NB4 (cell line): ENCODE measurements at regions not wholly inside any gene's neighbourhood (a gene's known extent, or its start where the extent isn't known, plus 50 kb on each side); places are given as distances from the start of the nearest gene placed in this dataset.
A peak's percentile ranks its signal among the peaks of the same experiment; 100 is the strongest.
"Not testable (repeated sequence)": the region's sequence is repeated elsewhere in the genome, so short reads cannot be mapped to it uniquely, and the experiment has no call there.

Source experiments
- DNase-seq: peaks from one replicate; pipeline ENCODE4 v3.0.0; 2010; ENCODE audit warnings: low read depth
- H3K4me3 ChIP-seq: one replicate; pipeline ENCODE4 v1.5.1; 2011; ENCODE audit warnings: mild to moderate bottlenecking, low read depth, low read length, moderate library complexity
- MYC ChIP-seq: IDR thresholded peaks from 2 replicates; pipeline ENCODE4 v1.6.1; 2011; ENCODE audit warnings: low read depth, low read length
- POLR2A ChIP-seq: IDR thresholded peaks from 2 replicates; pipeline ENCODE4 v1.6.1; 2011; ENCODE audit warnings: mild to moderate bottlenecking; ENCODE audit not compliant: insufficient read length; ENCODE audit errors: extremely low read depth
- TF ChIP-seq, protein P1 (sequence below): IDR thresholded peaks from 2 replicates; pipeline ENCODE4 v1.6.1; 2011; ENCODE audit warnings: low read depth, low read length
- TF ChIP-seq, protein P2 (sequence below): IDR thresholded peaks from one replicate; pipeline ENCODE4 v1.5.1; 2012; ENCODE audit warnings: low read depth, low read length

DNA sequence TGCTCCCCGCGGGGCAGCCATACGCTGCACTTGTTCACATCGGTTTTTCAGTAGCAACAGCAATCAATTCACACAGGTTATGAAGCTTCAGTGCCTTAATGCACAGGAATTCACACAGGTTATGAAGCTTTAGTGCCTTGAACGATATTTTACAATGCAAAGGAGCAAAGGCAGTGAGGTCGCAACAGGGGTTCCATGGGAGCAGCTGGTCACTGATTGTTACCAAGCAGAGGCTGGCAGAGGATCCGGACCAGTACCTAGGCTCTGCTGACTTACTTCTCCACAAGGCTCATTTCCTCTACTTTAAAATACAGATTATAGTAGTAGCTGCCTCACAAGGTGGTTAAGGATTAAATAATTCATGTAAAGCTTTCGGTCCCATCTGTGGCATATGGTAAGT is 95.2 kb upstream of the ODAD2 start:
- TF ChIP-seq, protein P1, sequence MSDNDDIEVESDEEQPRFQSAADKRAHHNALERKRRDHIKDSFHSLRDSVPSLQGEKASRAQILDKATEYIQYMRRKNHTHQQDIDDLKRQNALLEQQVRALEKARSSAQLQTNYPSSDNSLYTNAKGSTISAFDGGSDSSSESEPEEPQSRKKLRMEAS = no peak
- no peak for TF ChIP-seq MYC
- no peak for TF ChIP-seq POLR2A
- TF ChIP-seq, protein P2, sequence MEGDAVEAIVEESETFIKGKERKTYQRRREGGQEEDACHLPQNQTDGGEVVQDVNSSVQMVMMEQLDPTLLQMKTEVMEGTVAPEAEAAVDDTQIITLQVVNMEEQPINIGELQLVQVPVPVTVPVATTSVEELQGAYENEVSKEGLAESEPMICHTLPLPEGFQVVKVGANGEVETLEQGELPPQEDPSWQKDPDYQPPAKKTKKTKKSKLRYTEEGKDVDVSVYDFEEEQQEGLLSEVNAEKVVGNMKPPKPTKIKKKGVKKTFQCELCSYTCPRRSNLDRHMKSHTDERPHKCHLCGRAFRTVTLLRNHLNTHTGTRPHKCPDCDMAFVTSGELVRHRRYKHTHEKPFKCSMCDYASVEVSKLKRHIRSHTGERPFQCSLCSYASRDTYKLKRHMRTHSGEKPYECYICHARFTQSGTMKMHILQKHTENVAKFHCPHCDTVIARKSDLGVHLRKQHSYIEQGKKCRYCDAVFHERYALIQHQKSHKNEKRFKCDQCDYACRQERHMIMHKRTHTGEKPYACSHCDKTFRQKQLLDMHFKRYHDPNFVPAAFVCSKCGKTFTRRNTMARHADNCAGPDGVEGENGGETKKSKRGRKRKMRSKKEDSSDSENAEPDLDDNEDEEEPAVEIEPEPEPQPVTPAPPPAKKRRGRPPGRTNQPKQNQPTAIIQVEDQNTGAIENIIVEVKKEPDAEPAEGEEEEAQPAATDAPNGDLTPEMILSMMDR = no peak
- H3K4me3 ChIP-seq = no peak overlapping the region
- DNase-seq = no peak

DNA sequence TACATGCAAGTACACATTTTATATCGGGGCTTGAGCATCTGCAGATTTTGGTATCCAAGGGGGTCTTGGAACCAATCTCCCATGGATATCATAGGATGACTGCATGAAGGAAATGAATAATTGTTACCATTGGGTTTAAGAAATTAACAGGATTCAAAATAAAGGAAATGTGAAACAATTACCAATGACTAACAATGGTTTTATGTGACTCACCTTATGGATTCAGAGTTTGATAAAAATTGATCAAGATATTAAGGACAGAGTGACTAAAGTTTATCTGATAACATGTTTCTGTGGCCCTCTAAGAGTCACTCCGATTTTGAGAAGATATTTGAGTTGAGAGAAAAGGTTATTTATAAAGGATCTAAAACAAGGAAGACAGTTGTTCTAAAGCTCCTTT is 93.0 kb upstream of the ODAD2 start:
- no peak for DNase-seq
- TF ChIP-seq, protein P2 = no peak
- TF ChIP-seq POLR2A (no peak), MYC (no peak)
- TF ChIP-seq, protein P1 = no peak
- H3K4me3 ChIP-seq = no peak overlapping the region

DNA sequence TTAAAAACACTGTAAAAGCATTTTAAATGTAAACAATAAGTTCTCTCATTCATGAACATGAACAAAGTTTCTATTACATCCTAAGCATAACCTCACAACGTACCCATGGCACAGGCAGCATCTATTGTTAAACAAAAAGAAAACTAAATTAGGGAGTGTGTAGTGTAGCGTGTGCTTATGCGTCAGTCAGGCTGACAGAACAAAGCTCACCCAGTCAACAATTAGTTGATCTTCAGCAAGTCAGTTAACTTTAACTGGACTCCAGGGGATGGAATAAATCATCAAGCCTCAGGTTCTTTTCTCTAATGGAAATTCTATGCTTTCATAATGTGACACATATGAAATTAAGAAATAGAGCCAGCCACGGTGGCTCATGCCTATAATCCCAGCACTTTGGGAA is 91.6 kb upstream of the ODAD2 start:
- no peak overlapping the region for H3K4me3 ChIP-seq
- TF ChIP-seq, protein P1 = no peak
- no peak for TF ChIP-seq POLR2A
- TF ChIP-seq MYC = no peak
- TF ChIP-seq, protein P2 = no peak
- no peak for DNase-seq

DNA sequence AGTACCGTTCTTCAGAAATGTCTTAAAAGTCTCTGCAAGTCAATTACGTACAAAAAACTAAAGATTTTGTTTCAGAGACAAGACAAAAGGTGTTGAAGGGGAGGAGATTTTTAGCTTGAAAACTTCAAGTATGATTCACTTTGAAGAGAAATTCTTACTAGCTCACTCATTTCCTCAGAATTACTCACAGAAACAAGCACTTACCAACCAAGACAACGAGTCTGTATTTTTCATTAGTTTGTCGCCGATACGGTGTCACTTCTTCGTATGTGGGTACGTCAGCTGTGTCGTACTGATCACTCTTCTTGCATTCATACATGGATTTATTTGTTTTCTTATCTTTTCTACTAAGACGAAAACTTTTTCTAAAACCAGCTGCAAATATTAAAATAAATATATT is 90.6 kb upstream of the ODAD2 start:
- no peak for DNase-seq
- H3K4me3 ChIP-seq = no peak overlapping the region
- TF ChIP-seq MYC = no peak
- TF ChIP-seq POLR2A = no peak
- TF ChIP-seq, protein P2 = no peak
- TF ChIP-seq, protein P1 = no peak

DNA sequence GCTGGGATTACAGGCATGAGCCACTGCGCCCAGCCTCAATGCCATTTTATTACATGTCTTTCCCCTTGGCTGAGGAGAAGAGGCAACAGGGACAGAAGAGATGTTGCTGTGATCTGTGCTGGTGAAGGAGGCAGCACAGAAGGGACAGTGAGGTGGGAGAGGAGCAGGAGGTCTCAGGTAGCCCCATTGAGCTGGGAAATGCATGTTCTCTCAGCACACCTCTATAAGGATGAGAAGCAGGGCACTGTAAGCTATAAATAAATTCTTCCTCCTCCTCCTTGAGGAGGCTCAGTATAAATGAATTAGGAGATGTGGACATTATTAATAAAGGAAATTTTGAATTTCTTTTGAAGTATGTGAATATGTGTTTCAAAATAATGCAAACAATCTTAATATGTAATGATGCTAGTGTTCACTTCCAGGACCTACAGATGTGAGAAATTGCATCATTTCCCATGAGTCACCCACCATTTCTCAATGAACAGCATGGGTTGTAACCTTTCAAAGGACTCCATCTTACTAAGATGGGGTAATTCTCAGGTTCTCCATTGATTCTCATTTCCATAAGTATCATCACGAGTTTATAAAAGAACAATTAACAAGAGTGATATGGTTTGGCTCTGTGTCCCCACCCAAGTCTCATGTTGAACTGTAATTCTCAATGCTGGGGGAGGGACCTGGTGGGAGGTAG is 88.9 kb upstream of the ODAD2 start:
- no peak overlapping the region for H3K4me3 ChIP-seq
- TF ChIP-seq, protein P1 = 0 out of 2 replicates have a peak, but pooled peaks have one; percentile 33
- TF ChIP-seq MYC = peak; percentile 39; the same call in 1 of the 2 replicates
- no peak for TF ChIP-seq POLR2A

DNA sequence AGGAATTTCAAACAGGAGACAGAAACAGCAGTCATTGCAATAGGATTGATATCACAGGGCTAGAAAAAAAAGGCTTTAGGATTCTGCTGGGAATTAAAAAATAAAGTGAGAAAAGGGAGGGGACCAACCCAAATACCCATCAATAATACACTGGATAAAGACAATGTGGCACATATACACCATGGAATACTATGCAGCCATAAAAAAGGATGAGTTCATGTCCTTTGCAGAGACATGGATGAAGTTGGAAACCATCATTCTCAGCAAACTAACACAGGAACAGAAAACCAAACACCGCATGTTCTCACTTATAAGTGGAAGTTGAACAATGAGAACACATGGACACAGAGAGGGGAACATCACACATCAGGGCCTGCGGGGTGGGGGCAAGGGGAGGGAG is 86.9 kb upstream of the ODAD2 start:
- H3K4me3 ChIP-seq, DNase-seq: not testable (repeated sequence)

More for the DNA sequence above, 88.9 kb upstream of the ODAD2 start:
- peak; percentile 76 for DNase-seq

DNA sequence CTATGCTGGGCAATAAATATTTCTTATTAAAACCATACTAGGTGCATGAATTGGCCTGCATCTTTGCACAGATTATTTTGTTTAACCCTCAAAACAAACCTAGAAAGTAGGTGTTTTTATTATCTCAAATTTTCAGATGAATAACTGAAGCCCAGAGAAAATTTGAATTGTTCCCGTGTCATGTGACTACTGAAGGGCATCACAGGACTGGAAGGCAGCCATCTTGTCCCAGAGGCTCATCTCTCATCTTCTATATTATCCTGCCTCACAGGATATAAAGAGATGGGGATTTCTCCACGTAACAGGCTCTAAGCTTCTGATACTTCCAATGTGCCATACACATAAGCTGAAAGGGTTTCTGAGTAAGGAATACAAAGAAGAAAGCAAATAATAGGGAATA is 84.0 kb upstream of the ODAD2 start:
- no peak for TF ChIP-seq MYC
- TF ChIP-seq, protein P2 = no peak
- no peak for TF ChIP-seq POLR2A
- TF ChIP-seq, protein P1 = no peak
- DNase-seq = no peak
- no peak overlapping the region for H3K4me3 ChIP-seq
